H9 (cell line): ENCODE measurements at regions not wholly inside any gene's neighbourhood (a gene's known extent, or its start where the extent isn't known, plus 50 kb on each side); places are given as distances from the start of the nearest gene placed in this dataset.

Source experiments
- DNase-seq: peaks from one replicate; pipeline ENCODE4 v3.0.0-alpha.2; 2017
- H2AFZ ChIP-seq: one replicate; pipeline ENCODE4 v1.6.1; 2013; ENCODE audit warnings: mild to moderate bottlenecking, low read length, control low read depth, moderate library complexity
- H2AK5ac ChIP-seq: 2 replicates; pipeline ENCODE4 v1.6.1; 2013; ENCODE audit warnings: low read length, control low read depth, mixed read lengths; ENCODE audit not compliant: insufficient read length
- H2BK120ac ChIP-seq: one replicate; pipeline ENCODE4 v1.6.1; 2013; ENCODE audit warnings: low read depth, mild to moderate bottlenecking, low read length, control low read depth, inconsistent platforms; ENCODE audit not compliant: poor library complexity, severe bottlenecking
- H2BK12ac ChIP-seq: 2 replicates; pipeline ENCODE4 v1.6.1; 2013; ENCODE audit warnings: low read length, control low read depth, mixed read lengths, low read depth; ENCODE audit not compliant: insufficient read length
- H2BK15ac ChIP-seq: 2 replicates; pipeline ENCODE4 v1.6.1; 2013; ENCODE audit warnings: low read depth, low read length, control low read depth
- H2BK20ac ChIP-seq: one replicate; pipeline ENCODE4 v1.6.1; 2013; ENCODE audit warnings: low read depth, mild to moderate bottlenecking, low read length, control low read depth, inconsistent platforms; ENCODE audit not compliant: poor library complexity, severe bottlenecking
- H2BK5ac ChIP-seq: 2 replicates; pipeline ENCODE4 v1.6.1; 2013; ENCODE audit warnings: low read length, control low read depth, mixed read lengths; ENCODE audit not compliant: insufficient read length
- H3K14ac ChIP-seq: 2 replicates; pipeline ENCODE4 v1.6.1; 2013; ENCODE audit warnings: low read length, control low read depth; ENCODE audit not compliant: insufficient read depth
- H3K18ac ChIP-seq: 2 replicates; pipeline ENCODE4 v1.6.1; 2013; ENCODE audit warnings: low read depth, mild to moderate bottlenecking, mixed read lengths, low read length, control low read depth; ENCODE audit not compliant: insufficient read length
- H3K23ac ChIP-seq: 2 replicates; pipeline ENCODE4 v1.6.1; 2013; ENCODE audit warnings: low read length, control low read depth, mixed read lengths, low read depth; ENCODE audit not compliant: insufficient read length
- H3K23me2 ChIP-seq: 2 replicates; pipeline ENCODE4 v1.6.1; 2013; ENCODE audit warnings: low read depth, mild to moderate bottlenecking, mixed read lengths, low read length, control low read depth; ENCODE audit not compliant: insufficient read length, poor library complexity, severe bottlenecking
- H3K27ac ChIP-seq: 2 replicates; pipeline ENCODE4 v1.5.1; 2013; ENCODE audit warnings: low read length, control low read depth, mixed read lengths, low read depth; ENCODE audit not compliant: insufficient read length
- H3K27me3 ChIP-seq: 2 replicates; pipeline ENCODE4 v1.6.1; 2013; ENCODE audit warnings: low read length, control low read depth, inconsistent platforms; ENCODE audit not compliant: insufficient read depth
- H3K4ac ChIP-seq: 2 replicates; pipeline ENCODE4 v1.6.1; 2013; ENCODE audit warnings: low read depth, mild to moderate bottlenecking, control low read depth, inconsistent platforms, low read length, moderate library complexity
- H3K4me1 ChIP-seq: 2 replicates; pipeline ENCODE4 v1.6.1; 2013; ENCODE audit warnings: low read length, control low read depth, inconsistent platforms; ENCODE audit not compliant: insufficient read depth
- H3K4me2 ChIP-seq: 2 replicates; pipeline ENCODE4 v1.6.1; 2013; ENCODE audit warnings: low read length, control low read depth, mixed read lengths; ENCODE audit not compliant: insufficient read length, insufficient read depth
- H3K56ac ChIP-seq: 2 replicates; pipeline ENCODE4 v1.6.1; 2013; ENCODE audit warnings: low read depth, mild to moderate bottlenecking, mixed read lengths, low read length, control low read depth; ENCODE audit not compliant: insufficient read length
- H3K79me1 ChIP-seq: 2 replicates; pipeline ENCODE4 v1.6.1; 2013; ENCODE audit warnings: low read depth, mild to moderate bottlenecking, moderate library complexity, low read length, control low read depth, inconsistent platforms; ENCODE audit not compliant: insufficient read depth, poor library complexity, severe bottlenecking
- H3K79me2 ChIP-seq: 2 replicates; pipeline ENCODE4 v1.6.1; 2013; ENCODE audit warnings: low read length, control low read depth, inconsistent platforms; ENCODE audit not compliant: insufficient read depth
- H3K9ac ChIP-seq: 2 replicates; pipeline ENCODE4 v1.6.1; 2013; ENCODE audit warnings: low read length, control low read depth, mixed read lengths; ENCODE audit not compliant: insufficient read length; ENCODE audit errors: extremely low read depth
- H3K9me3 ChIP-seq: one replicate; pipeline ENCODE4 v1.6.1; 2013; ENCODE audit warnings: low read depth, low read length, inconsistent platforms; ENCODE audit not compliant: control insufficient read depth
- H3T11ph ChIP-seq: one replicate; pipeline ENCODE4 v1.6.1; 2013; ENCODE audit warnings: mild to moderate bottlenecking, low read length, control low read depth, inconsistent platforms
- H4K20me1 ChIP-seq: one replicate; pipeline ENCODE4 v1.6.1; 2013; ENCODE audit not compliant: control insufficient read depth, insufficient read length, insufficient read depth
- H4K5ac ChIP-seq: 2 replicates; pipeline ENCODE4 v1.6.1; 2013; ENCODE audit warnings: low read depth, mild to moderate bottlenecking, mixed read lengths, low read length, control low read depth; ENCODE audit not compliant: insufficient read length
- H4K8ac ChIP-seq: replicated peaks from 2 replicates; pipeline ENCODE4 v1.6.1; 2013; ENCODE audit warnings: low read length, control low read depth, mixed read lengths, low read depth; ENCODE audit not compliant: insufficient read length
- H4K91ac ChIP-seq: 2 replicates; pipeline ENCODE4 v1.6.1; 2013; ENCODE audit warnings: low read depth, mild to moderate bottlenecking, moderate library complexity, mixed read lengths, low read length, control low read depth; ENCODE audit not compliant: insufficient read length
- H3K27ac Mint-ChIP-seq, 3 experiments: 2 replicates in 2 of 3; 3 replicates in 1 of 3; pipeline ENCODE4 v1.8.0; 2020 to 2021; ENCODE audit warnings: mixed read lengths in 3 of 3, mild to moderate bottlenecking in 1 of 3, moderate library complexity in 1 of 3
- H3K27me3 Mint-ChIP-seq: 2 replicates; pipeline ENCODE4 v1.8.0; 2021; ENCODE audit warnings: low read depth, mild to moderate bottlenecking, moderate library complexity, mixed read lengths
- H3K36me3 Mint-ChIP-seq, 3 experiments: 2 replicates in 2 of 3; 3 replicates in 1 of 3; pipeline ENCODE4 v1.8.0; 2020 to 2021; ENCODE audit warnings: low read depth in 3 of 3, mixed read lengths in 3 of 3; ENCODE audit not compliant: insufficient read depth in 1 of 3
- H3K4me1 Mint-ChIP-seq, 2 experiments: 2 replicates each; pipeline ENCODE4 v1.8.0; 2020; ENCODE audit warnings: mixed read lengths in 2 of 2
- H3K4me3 Mint-ChIP-seq, 2 experiments: 2 replicates in 1 of 2; 3 replicates in 1 of 2; pipeline ENCODE4 v1.8.0; 2020 to 2021; ENCODE audit warnings: mild to moderate bottlenecking in 2 of 2, mixed read lengths in 2 of 2, moderate library complexity in 1 of 2
- H3K9me3 Mint-ChIP-seq, 2 experiments: 2 replicates in 1 of 2; 3 replicates in 1 of 2; pipeline ENCODE4 v1.8.0; 2020; ENCODE audit warnings: mild to moderate bottlenecking in 2 of 2, mixed read lengths in 2 of 2, moderate library complexity in 1 of 2
- CTCF ChIP-seq: fragments of 200-600 bp; sonication (generic); conservative IDR thresholded peaks from 3 replicates; pipeline ENCODE4 v1.8.0; 2021; ENCODE audit warnings: antibody characterized with exemption, mild to moderate bottlenecking
- WGBS: extraction: QIAGEN DNeasy Blood & Tissue Kit; methylation state at CpG from one replicate; pipeline ENCODE4 v1.1.7; 2013; ENCODE audit warnings: missing lambda C conversion rate, low lambda C conversion rate, mixed read lengths; ENCODE audit not compliant: insufficient read length; ENCODE audit errors: extremely low coverage; 5-methylcytosine and 5-hydroxymethylcytosine counted together

GRCh38 chr6:140051521-140052512, 677.4 kb upstream of the CITED2 start:
- H3K9ac ChIP-seq = no peak overlapping the region
- Mint-ChIP-seq H3K9me3 (peaks cover 0 to 4% of the 10 kb centered on the region in 2 experiments; a peak in 1 of 5 replicates), H3K36me3 (no peaks in the 10 kb centered on the region), H3K27ac (no peak overlapping the region), H3K27me3 (no peaks in the 10 kb centered on the region), H3K4me3 (no peak overlapping the region), H3K4me1 (peaks cover 26 to 34% of the 10 kb centered on the region in 2 experiments)
- no peak overlapping the region for H2BK12ac ChIP-seq
- H4K5ac ChIP-seq = no peak overlapping the region
- no peak overlapping the region for H3K18ac ChIP-seq
- no peaks in the 10 kb centered on the region for H3K27me3 ChIP-seq
- DNase-seq = no peak
- no peaks in the 10 kb centered on the region for H3K23me2 ChIP-seq
- H3K4me1 ChIP-seq = peaks cover 15% of the 10 kb centered on the region; the same call in 1 of the 2 replicates
- H2BK15ac ChIP-seq = no peak overlapping the region
- no peak overlapping the region for H2AFZ ChIP-seq
- H3K14ac ChIP-seq = no peak overlapping the region
- H2AK5ac ChIP-seq = no peak overlapping the region
- no peak overlapping the region for H3K27ac ChIP-seq
- no peak overlapping the region for H4K91ac ChIP-seq
- no peak overlapping the region for H3K56ac ChIP-seq
- H3K79me1 ChIP-seq = no peaks in the 10 kb centered on the region
- H4K8ac ChIP-seq = no peak overlapping the region
- no peak overlapping the region for H2BK20ac ChIP-seq
- H3K79me2 ChIP-seq = no peaks in the 10 kb centered on the region
- no CpG with 5 or more reads among the region's 7 CpGs for WGBS
- TF ChIP-seq CTCF = no peak
- no peak overlapping the region for H3K4me2 ChIP-seq
- no peaks in the 10 kb centered on the region for H4K20me1 ChIP-seq
- H3K23ac ChIP-seq = no peak overlapping the region
- no peak overlapping the region for H2BK120ac ChIP-seq
- no peak overlapping the region for H3K4ac ChIP-seq
- H3K9me3 ChIP-seq = no peaks in the 10 kb centered on the region
- H3T11ph ChIP-seq = no peak overlapping the region
- no peak overlapping the region for H2BK5ac ChIP-seq
